ENCODE measurements at regions not wholly inside any gene's neighbourhood (a gene's known extent, or its start where the extent isn't known, plus 50 kb on each side); places are given as distances from the start of the nearest gene placed in this dataset.

DNA sequence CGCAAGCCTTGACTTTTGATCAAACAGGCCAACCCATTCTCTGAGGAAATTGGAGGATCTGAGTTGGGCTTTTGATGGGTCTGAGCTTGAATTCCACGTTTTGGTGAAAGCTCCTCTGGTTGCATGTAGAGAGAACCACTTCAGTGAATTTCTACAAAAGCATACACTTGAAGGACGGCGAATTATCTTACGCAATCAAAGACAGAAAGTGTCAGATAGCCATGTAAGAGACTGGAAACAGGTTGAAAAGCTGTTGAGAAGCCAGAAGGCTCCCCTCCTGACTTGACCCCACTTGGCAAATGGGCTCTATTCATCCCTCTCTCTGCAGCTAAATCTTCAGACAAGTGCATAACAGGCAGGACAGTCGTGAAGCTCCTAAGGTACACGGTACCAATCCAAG is 809.1 kb downstream of the BCL11B start:
- Histone ChIP-seq H3K9me3 (ENCODE audit: control insufficient read depth, insufficient read depth, low read length) (no peaks in the 10 kb centered on the region), H3K36me3 (ENCODE audit: control insufficient read depth, insufficient read depth, low read length) (no peaks in the 10 kb centered on the region), H3K4me3 (ENCODE audit: low read length) (no peak overlapping the region), H3K27ac (ENCODE audit: low read length) (no peak overlapping the region), H3K27me3 (ENCODE audit: control insufficient read depth, insufficient read depth, low read length) (no peaks in the 10 kb centered on the region), H3K4me1 (ENCODE audit: control insufficient read depth, insufficient read depth, low read length) (no peaks in the 10 kb centered on the region)
- Mint-ChIP-seq H3K4me1 (no peaks in the 10 kb centered on the region), H3K4me3 (no peak overlapping the region), H3K27me3 (ENCODE audit: low read depth in 2 of 2) (peaks cover 6 to 14% of the 10 kb centered on the region in 2 donors), H3K36me3 (no peaks in the 10 kb centered on the region), H3K9me3 (peaks cover 3% of the 10 kb centered on the region in 2 donors), H3K27ac (no peak overlapping the region)
- WGBS (ENCODE audit: insufficient coverage) = 60% methylated on average over 7 of the region's 7 CpGs
- ATAC-seq = no peak
- DNase-seq = no peak
- intact Hi-C loops (cut with micrococcal nuclease) = no loop called here
- TF ChIP-seq, protein P1, sequence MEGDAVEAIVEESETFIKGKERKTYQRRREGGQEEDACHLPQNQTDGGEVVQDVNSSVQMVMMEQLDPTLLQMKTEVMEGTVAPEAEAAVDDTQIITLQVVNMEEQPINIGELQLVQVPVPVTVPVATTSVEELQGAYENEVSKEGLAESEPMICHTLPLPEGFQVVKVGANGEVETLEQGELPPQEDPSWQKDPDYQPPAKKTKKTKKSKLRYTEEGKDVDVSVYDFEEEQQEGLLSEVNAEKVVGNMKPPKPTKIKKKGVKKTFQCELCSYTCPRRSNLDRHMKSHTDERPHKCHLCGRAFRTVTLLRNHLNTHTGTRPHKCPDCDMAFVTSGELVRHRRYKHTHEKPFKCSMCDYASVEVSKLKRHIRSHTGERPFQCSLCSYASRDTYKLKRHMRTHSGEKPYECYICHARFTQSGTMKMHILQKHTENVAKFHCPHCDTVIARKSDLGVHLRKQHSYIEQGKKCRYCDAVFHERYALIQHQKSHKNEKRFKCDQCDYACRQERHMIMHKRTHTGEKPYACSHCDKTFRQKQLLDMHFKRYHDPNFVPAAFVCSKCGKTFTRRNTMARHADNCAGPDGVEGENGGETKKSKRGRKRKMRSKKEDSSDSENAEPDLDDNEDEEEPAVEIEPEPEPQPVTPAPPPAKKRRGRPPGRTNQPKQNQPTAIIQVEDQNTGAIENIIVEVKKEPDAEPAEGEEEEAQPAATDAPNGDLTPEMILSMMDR (IDR thresholded peaks at IDR 0.05) = no peak

DNA sequence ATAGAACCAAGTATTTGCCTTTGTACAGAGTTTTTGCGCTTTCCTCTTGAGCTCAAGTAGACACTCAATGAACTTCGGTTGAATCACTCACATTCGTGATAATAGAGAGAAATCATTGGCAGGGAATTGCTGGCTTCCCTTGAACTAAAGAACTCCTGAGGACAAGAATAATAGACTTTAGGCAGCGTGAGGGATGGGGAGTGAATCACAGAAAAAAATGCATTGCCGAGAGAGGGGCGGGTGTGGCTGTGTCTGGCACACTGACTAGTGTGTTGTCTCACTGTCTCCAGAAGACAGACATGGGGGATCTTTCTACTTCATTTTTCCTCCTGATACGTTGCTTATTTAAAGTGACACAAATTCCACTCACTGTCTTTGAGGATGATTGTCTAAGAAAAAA is 805.2 kb downstream of the BCL11B start:
- H3K36me3 ChIP-seq (ENCODE audit: control insufficient read depth, insufficient read depth, low read length) = no peaks in the 10 kb centered on the region
- intact Hi-C loops (cut with micrococcal nuclease) = no loop called here
- DNase-seq (no peak), ATAC-seq (no peak)
- no peak overlapping the region for H3K4me3 Mint-ChIP-seq
- H3K9me3 Mint-ChIP-seq = no peaks in the 10 kb centered on the region
- H3K27me3 ChIP-seq (ENCODE audit: control insufficient read depth, insufficient read depth, low read length) = no peaks in the 10 kb centered on the region
- H3K27ac ChIP-seq (ENCODE audit: low read length) = no peak overlapping the region
- H3K4me1 ChIP-seq (ENCODE audit: control insufficient read depth, insufficient read depth, low read length) = no peaks in the 10 kb centered on the region
- WGBS (ENCODE audit: insufficient coverage) = 85% methylated on average over 6 of the region's 7 CpGs
- H3K4me1 Mint-ChIP-seq = peaks cover 0 to 15% of the 10 kb centered on the region in 2 donors
- TF ChIP-seq, protein P1 (IDR thresholded peaks at IDR 0.05) = no peak
- no peak overlapping the region for H3K27ac Mint-ChIP-seq
- no peaks in the 10 kb centered on the region for H3K36me3 Mint-ChIP-seq
- no peaks in the 10 kb centered on the region for H3K9me3 ChIP-seq (ENCODE audit: control insufficient read depth, insufficient read depth, low read length)
- H3K27me3 Mint-ChIP-seq (ENCODE audit: low read depth in 2 of 2) = peaks cover 3 to 25% of the 10 kb centered on the region in 2 donors
- H3K4me3 ChIP-seq (ENCODE audit: low read length) = no peak overlapping the region

GRCh38 chr14:98470663-98471062 is 801.3 kb downstream of the BCL11B start:
- peaks cover 5 to 47% of the 10 kb centered on the region in 2 donors for H3K27me3 Mint-ChIP-seq (ENCODE audit: low read depth in 2 of 2)
- intact Hi-C loops (cut with micrococcal nuclease) = no loop called here
- H3K27me3 ChIP-seq (ENCODE audit: control insufficient read depth, insufficient read depth, low read length) = no peaks in the 10 kb centered on the region
- 73% methylated on average over 4 of the region's 4 CpGs for WGBS (ENCODE audit: insufficient coverage)
- TF ChIP-seq, protein P1 (IDR thresholded peaks at IDR 0.05) = no peak
- no peaks in the 10 kb centered on the region for H3K36me3 Mint-ChIP-seq
- DNase-seq (no peak), ATAC-seq (no peak)
- no peak overlapping the region for H3K27ac ChIP-seq (ENCODE audit: low read length)
- H3K9me3 Mint-ChIP-seq = no peaks in the 10 kb centered on the region
- H3K4me3 Mint-ChIP-seq = no peak overlapping the region
- no peaks in the 10 kb centered on the region for H3K9me3 ChIP-seq (ENCODE audit: control insufficient read depth, insufficient read depth, low read length)
- peaks cover 0 to 15% of the 10 kb centered on the region in 2 donors for H3K4me1 Mint-ChIP-seq
- no peaks in the 10 kb centered on the region for H3K36me3 ChIP-seq (ENCODE audit: control insufficient read depth, insufficient read depth, low read length)
- no peak overlapping the region for H3K27ac Mint-ChIP-seq
- no peak overlapping the region for H3K4me3 ChIP-seq (ENCODE audit: low read length)
- H3K4me1 ChIP-seq (ENCODE audit: control insufficient read depth, insufficient read depth, low read length) = no peaks in the 10 kb centered on the region

DNA sequence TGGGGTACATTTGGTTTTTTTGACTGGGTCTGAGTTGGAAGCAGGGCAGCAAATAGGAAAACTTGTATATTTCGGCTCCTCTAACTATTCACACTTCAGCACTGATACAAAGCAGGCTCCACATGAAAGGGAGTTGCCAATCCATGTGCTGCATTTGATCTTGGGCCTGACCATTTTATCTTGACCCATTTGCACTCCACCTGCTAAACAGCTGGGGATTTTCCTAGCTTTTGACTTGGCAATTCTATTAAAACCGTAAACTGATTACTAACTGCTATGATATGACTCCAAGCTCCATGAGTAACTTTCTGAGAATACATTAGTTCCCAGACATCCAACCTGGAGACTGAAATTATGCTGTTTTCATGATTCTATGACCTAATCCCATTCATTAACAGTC is 797.1 kb downstream of the BCL11B start:
- ATAC-seq (no peak), DNase-seq (no peak)
- Mint-ChIP-seq H3K27ac (no peak overlapping the region), H3K36me3 (no peaks in the 10 kb centered on the region), H3K4me1 (no peaks in the 10 kb centered on the region), H3K4me3 (no peak overlapping the region), H3K27me3 (ENCODE audit: low read depth in 2 of 2) (peaks cover 5 to 45% of the 10 kb centered on the region in 2 donors), H3K9me3 (no peaks in the 10 kb centered on the region)
- H3K4me1 ChIP-seq (ENCODE audit: control insufficient read depth, insufficient read depth, low read length) = no peaks in the 10 kb centered on the region
- H3K9me3 ChIP-seq (ENCODE audit: control insufficient read depth, insufficient read depth, low read length) = no peaks in the 10 kb centered on the region
- no peaks in the 10 kb centered on the region for H3K27me3 ChIP-seq (ENCODE audit: control insufficient read depth, insufficient read depth, low read length)
- TF ChIP-seq, protein P1 (IDR thresholded peaks at IDR 0.05) = no peak
- 87% methylated on average over 2 of the region's 2 CpGs for WGBS (ENCODE audit: insufficient coverage)
- no peak overlapping the region for H3K27ac ChIP-seq (ENCODE audit: low read length)
- intact Hi-C loops (cut with micrococcal nuclease) = no loop called here
- no peak overlapping the region for H3K4me3 ChIP-seq (ENCODE audit: low read length)
- no peaks in the 10 kb centered on the region for H3K36me3 ChIP-seq (ENCODE audit: control insufficient read depth, insufficient read depth, low read length)
